CD4-positive, alpha-beta memory T cell (primary cell): ENCODE measurements at regions not wholly inside any gene's neighbourhood (a gene's known extent, or its start where the extent isn't known, plus 50 kb on each side); places are given as distances from the start of the nearest gene placed in this dataset.

Experiments
- CTCF ChIA-PET: fragments of 350-600 bp; sonication (Branson Sonifier 250); formaldehyde crosslinking; loops from one replicate; lab custom pipeline; 2021; ENCODE audit warnings: inconsistent platforms; ENCODE audit not compliant: partially characterized antibody; lab: Charles Lee
- POLR2A ChIA-PET: fragments of 350-600 bp; sonication (Branson Sonifier 250); formaldehyde crosslinking; loops from one replicate; lab custom pipeline; 2021; ENCODE audit not compliant: partially characterized antibody; lab: Charles Lee
- DNase-seq, 5 donors: peaks; one replicate each; pipeline versions ENCODE4 v3.0.0 to v3.0.0-alpha.2; 2020 to 2022; ENCODE audit warnings: mixed read lengths in 1 of 5
- H3K27ac ChIP-seq: one replicate; pipeline ENCODE4 v1.7.0; 2013; ENCODE audit warnings: low read depth, low read length
- H3K27me3 ChIP-seq: 2 replicates; pipeline ENCODE4 v1.7.0; 2013; ENCODE audit warnings: mild to moderate bottlenecking, low read length, moderate library complexity; ENCODE audit not compliant: insufficient read depth
- H3K36me3 ChIP-seq: 2 replicates; pipeline ENCODE4 v1.7.0; 2013; ENCODE audit warnings: mild to moderate bottlenecking, low read length, moderate library complexity; ENCODE audit not compliant: insufficient read depth
- H3K4me1 ChIP-seq: 2 replicates; pipeline ENCODE4 v1.7.0; 2013; ENCODE audit warnings: mild to moderate bottlenecking, low read length, moderate library complexity; ENCODE audit not compliant: insufficient read depth
- H3K4me3 ChIP-seq, 2 donors: one replicate each; pipeline ENCODE4 v1.7.0; 2013; ENCODE audit warnings: low read length in 2 of 2, mild to moderate bottlenecking in 1 of 2
- H3K9me3 ChIP-seq, 2 donors: one replicate each; pipeline ENCODE4 v1.7.0; 2013; ENCODE audit warnings: low read length in 2 of 2, control low read depth in 1 of 2; ENCODE audit not compliant: control insufficient read depth in 1 of 2
- H3K27ac Mint-ChIP-seq, 7 donors: one replicate each; pipeline ENCODE4 v1.8.0; 2020 to 2021; ENCODE audit warnings: mixed read lengths in 7 of 7, mild to moderate bottlenecking in 6 of 7, inconsistent platforms in 3 of 7, moderate library complexity in 3 of 7
- H3K27me3 Mint-ChIP-seq, 2 donors: one replicate each; pipeline ENCODE4 v1.8.0; 2020 to 2021; ENCODE audit warnings: mixed read lengths in 2 of 2
- H3K36me3 Mint-ChIP-seq, 2 donors: one replicate each; pipeline ENCODE4 v1.8.0; 2020 to 2021; ENCODE audit warnings: mixed read lengths in 2 of 2, inconsistent platforms in 1 of 2, mild to moderate bottlenecking in 1 of 2
- H3K4me1 Mint-ChIP-seq, 4 donors: one replicate each; pipeline ENCODE4 v1.8.0; 2020 to 2021; ENCODE audit warnings: mixed read lengths in 4 of 4, mild to moderate bottlenecking in 1 of 4
- H3K4me3 Mint-ChIP-seq, 8 donors: one replicate each; pipeline ENCODE4 v1.8.0; 2020 to 2021; ENCODE audit warnings: mixed read lengths in 8 of 8, mild to moderate bottlenecking in 7 of 8, moderate library complexity in 6 of 8, inconsistent platforms in 3 of 8
- H3K9me3 Mint-ChIP-seq, 8 donors: one replicate each; pipeline ENCODE4 v1.8.0; 2020 to 2021; ENCODE audit warnings: mixed read lengths in 8 of 8, mild to moderate bottlenecking in 5 of 8, inconsistent platforms in 3 of 8, moderate library complexity in 1 of 8
- intact Hi-C: fragments of 100-400 bp; cut with micrococcal nuclease; formaldehyde crosslinking; loops from one replicate; pipeline ENCODE4 v1.15.1; 2023

DNA sequence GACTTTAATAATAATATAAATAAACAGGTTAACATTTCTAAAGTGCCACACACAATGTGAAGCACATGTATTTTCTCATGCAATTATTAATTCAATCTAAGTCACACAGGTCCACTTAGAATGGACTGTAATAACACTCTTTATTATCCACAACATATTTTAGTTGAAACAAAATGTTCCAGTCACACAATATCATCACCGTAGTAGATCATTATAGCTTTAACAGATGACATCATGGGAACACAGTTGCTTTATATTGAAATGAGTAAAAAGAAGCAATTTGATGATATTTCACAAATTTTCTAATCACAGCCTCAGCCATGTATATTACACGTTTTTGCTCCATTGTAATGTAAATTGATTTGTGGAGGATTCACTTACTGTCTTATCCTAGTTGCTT lies 266.3 kb downstream of the MEIS1 start:
- Histone ChIP-seq H3K27ac (no peak overlapping the region), H3K27me3 (no peaks in the 10 kb centered on the region), H3K4me1 (no peaks in the 10 kb centered on the region), H3K4me3 (no peak overlapping the region), H3K9me3 (no peaks in the 10 kb centered on the region), H3K36me3 (no peaks in the 10 kb centered on the region)
- ChIA-PET CTCF (no interaction called here), POLR2A (no interaction called here)
- Mint-ChIP-seq H3K4me1 (no peaks in the 10 kb centered on the region), H3K27ac (no peak overlapping the region), H3K4me3 (no peak overlapping the region), H3K27me3 (no peaks in the 10 kb centered on the region), H3K9me3 (peaks cover 0 to 4% (median 0%) of the 10 kb centered on the region in 8 donors), H3K36me3 (no peaks in the 10 kb centered on the region)
- no peak for DNase-seq
- intact Hi-C loops, result no loop called here

DNA sequence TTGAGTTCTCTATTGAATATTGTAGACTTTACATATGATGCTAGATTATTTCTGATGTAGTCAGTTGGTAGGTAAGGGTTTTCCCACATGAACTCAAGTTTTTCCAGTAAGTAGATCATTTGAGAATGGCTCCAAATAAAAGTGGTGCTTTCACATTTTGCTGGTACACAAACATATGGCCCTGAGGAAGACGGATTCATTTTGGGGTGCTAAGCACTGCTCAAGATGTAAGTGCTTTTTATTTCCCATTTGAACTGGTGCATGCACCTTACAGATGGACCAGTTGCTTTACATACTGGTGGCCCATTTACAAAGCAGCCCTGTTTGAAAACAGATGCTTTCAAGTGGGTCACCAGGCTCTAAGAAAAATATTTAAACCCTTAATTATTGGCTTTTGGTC lies 266.7 kb downstream of the MEIS1 start:
- no peak overlapping the region for H3K27ac ChIP-seq
- ChIA-PET POLR2A (no interaction called here), CTCF (no interaction called here)
- Mint-ChIP-seq H3K36me3 (no peaks in the 10 kb centered on the region), H3K4me1 (no peaks in the 10 kb centered on the region), H3K4me3 (no peak overlapping the region), H3K9me3 (peaks cover 0 to 4% (median 0%) of the 10 kb centered on the region in 8 donors), H3K27me3 (no peaks in the 10 kb centered on the region), H3K27ac (no peak overlapping the region)
- DNase-seq, result no peak
- H3K9me3 ChIP-seq, result no peaks in the 10 kb centered on the region
- intact Hi-C loops, result no loop called here
- no peak overlapping the region for H3K4me3 ChIP-seq
- no peaks in the 10 kb centered on the region for H3K36me3 ChIP-seq
- no peaks in the 10 kb centered on the region for H3K27me3 ChIP-seq
- H3K4me1 ChIP-seq, result no peaks in the 10 kb centered on the region

DNA sequence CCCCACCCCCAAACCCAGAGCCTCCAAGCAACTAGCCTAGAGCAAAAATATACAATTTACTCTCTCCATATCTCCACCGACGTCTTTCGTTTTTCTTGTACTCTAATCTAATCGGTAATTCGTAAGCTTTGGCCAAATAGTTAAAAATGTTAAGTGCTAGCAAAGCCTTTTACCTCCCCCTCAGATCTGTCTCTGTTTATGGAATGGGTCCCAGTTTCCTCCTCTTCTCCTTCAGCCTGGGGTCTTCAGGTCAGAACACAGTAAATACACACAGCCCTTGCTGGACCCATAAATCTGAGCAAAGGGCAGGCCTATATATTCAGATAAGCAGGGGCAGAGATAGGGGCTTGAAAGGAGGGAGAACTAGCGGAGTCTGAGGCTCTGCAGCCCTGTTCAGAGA lies 267.4 kb downstream of the MEIS1 start:
- Mint-ChIP-seq H3K27me3 (no peaks in the 10 kb centered on the region), H3K27ac (no peak overlapping the region), H3K36me3 (no peaks in the 10 kb centered on the region), H3K4me3 (no peak overlapping the region), H3K4me1 (no peaks in the 10 kb centered on the region), H3K9me3 (peaks cover 0 to 4% (median 0%) of the 10 kb centered on the region in 8 donors)
- Histone ChIP-seq H3K27ac (no peak overlapping the region), H3K27me3 (no peaks in the 10 kb centered on the region), H3K9me3 (no peaks in the 10 kb centered on the region), H3K4me3 (no peak overlapping the region), H3K36me3 (no peaks in the 10 kb centered on the region), H3K4me1 (no peaks in the 10 kb centered on the region)
- DNase-seq, result no peak
- CTCF ChIA-PET, result no interaction called here
- intact Hi-C loops, result no loop called here
- POLR2A ChIA-PET, result no interaction called here

DNA sequence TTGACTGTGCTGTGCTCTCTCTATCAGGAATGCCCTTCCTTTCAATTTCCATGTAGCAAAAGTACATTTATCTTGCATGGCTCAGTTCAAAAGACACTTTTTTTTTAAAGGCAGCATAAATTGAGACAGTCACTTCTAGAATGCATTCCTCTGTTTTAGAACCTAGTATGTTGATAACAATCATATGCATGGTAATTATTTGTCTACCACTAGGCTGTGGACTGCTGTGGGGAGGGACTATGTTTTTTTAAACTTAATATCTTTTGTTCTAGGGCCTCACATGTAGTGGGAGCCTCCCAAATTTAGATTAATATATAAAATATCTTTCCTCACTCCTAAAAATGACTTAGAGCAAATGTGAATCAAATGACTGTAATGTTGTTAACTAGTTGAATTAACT lies 269.9 kb downstream of the MEIS1 start:
- ChIA-PET POLR2A (no interaction called here), CTCF (no interaction called here)
- Histone ChIP-seq H3K4me1 (no peaks in the 10 kb centered on the region), H3K4me3 (no peak overlapping the region), H3K27ac (no peak overlapping the region), H3K27me3 (no peaks in the 10 kb centered on the region), H3K36me3 (no peaks in the 10 kb centered on the region), H3K9me3 (no peaks in the 10 kb centered on the region)
- DNase-seq, result no peak
- no peak overlapping the region for H3K4me3 Mint-ChIP-seq
- H3K36me3 Mint-ChIP-seq, result no peaks in the 10 kb centered on the region
- intact Hi-C loops, result no loop called here
- H3K27me3 Mint-ChIP-seq, result no peaks in the 10 kb centered on the region
- no peaks in the 10 kb centered on the region for H3K4me1 Mint-ChIP-seq
- no peak overlapping the region for H3K27ac Mint-ChIP-seq
- H3K9me3 Mint-ChIP-seq, result peaks cover 0 to 4% (median 0%) of the 10 kb centered on the region in 8 donors

DNA sequence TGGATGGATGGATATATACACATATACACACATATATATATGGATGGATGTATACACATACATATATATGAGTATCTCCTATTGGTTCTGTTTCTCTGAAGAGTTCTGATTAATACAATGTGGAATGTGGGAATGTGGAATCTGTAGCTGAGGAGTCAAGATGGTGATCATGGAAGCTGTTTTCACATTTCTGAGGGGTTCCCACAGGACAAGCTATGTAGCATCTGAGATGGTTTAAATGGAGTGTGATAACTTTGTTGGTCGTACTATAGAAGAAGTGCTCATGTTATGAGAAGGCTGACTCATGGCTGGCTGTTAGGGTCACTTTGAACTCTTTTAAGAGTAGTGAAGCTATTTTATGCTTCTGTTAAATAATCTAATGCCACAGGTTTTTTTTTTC lies 279.7 kb downstream of the MEIS1 start:
- Histone ChIP-seq H3K36me3 (no peaks in the 10 kb centered on the region), H3K27me3 (no peaks in the 10 kb centered on the region), H3K4me3 (no peak overlapping the region), H3K9me3 (no peaks in the 10 kb centered on the region), H3K27ac (no peak overlapping the region), H3K4me1 (no peaks in the 10 kb centered on the region)
- DNase-seq, result no peak
- H3K4me1 Mint-ChIP-seq, result no peaks in the 10 kb centered on the region
- H3K9me3 Mint-ChIP-seq, result peaks cover 0 to 4% (median under 1%) of the 10 kb centered on the region in 8 donors
- ChIA-PET POLR2A (no interaction called here), CTCF (no interaction called here)
- H3K27ac Mint-ChIP-seq, result peak overlapping the region in 1 of 7 donors; percentile 16
- H3K4me3 Mint-ChIP-seq, result no peak overlapping the region
- intact Hi-C loops, result no loop called here
- H3K27me3 Mint-ChIP-seq, result no peaks in the 10 kb centered on the region
- H3K36me3 Mint-ChIP-seq, result no peaks in the 10 kb centered on the region

DNA sequence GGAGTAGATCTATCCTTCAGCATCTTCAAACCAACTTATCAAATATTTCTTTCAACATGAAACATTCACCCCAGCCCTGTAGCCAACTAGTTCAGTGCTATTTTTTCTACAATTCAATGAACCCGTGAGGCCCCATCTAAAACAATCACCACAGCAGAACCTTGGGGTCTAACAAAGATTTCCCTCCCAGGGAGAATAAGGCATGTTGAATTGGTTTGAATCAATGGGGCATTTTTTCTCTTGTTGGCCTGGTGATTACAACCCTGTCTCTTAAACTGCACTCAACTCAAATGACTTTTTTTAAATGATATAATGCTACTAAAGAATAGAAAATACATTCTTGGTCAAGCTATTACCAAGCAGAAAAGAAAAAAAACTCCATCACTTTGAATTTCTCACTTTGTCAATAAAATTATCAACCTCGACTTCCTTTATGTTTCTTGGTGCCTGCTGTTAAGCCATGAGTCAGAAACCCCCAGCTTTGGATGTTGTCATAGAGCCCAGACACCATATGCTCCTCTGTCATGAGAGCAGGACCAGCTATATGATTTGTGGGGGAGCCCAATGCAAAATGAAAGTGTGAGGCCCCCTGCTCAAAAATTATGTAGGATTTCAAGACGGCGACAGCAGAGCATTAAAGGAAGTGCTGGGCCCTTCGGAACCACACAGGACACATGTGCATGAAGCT lies 282.4 kb downstream of the MEIS1 start:
- H3K36me3 ChIP-seq, result no peaks in the 10 kb centered on the region
- H3K27ac ChIP-seq, result no peak overlapping the region
- CTCF ChIA-PET, result no interaction called here
- peaks cover 0 to 7% (median 2%) of the 10 kb centered on the region in 8 donors for H3K9me3 Mint-ChIP-seq
- no peak overlapping the region for H3K27ac Mint-ChIP-seq
- H3K4me1 ChIP-seq, result no peaks in the 10 kb centered on the region
- no peaks in the 10 kb centered on the region for H3K4me1 Mint-ChIP-seq
- DNase-seq, result no peak
- intact Hi-C loops, result no loop called here
- H3K27me3 ChIP-seq, result no peaks in the 10 kb centered on the region
- no peaks in the 10 kb centered on the region for H3K27me3 Mint-ChIP-seq
- no peak overlapping the region for H3K4me3 Mint-ChIP-seq
- no peaks in the 10 kb centered on the region for H3K9me3 ChIP-seq
- H3K36me3 Mint-ChIP-seq, result no peaks in the 10 kb centered on the region
- POLR2A ChIA-PET, result no interaction called here
- H3K4me3 ChIP-seq, result no peak overlapping the region

DNA sequence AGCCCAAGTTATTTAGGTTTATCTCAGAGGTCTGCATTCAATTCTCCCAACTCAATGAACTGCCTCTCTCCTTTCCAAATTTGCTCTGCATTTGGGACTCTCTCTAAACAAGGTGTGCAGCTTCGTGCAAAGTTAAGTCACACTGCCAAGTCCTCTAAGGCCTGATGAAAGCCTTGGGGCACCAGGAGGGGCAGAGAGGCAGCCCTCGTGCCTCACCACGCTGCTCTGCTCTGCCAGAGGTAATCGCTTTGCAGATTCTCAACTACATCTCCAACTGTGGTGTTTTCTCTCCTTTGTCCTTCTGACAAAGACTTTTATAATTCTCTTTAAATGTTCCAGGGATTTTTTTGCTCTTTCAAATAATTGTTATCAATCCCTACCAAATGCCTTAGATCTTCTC lies 283.0 kb downstream of the MEIS1 start:
- CTCF ChIA-PET, result no interaction called here
- intact Hi-C loops, result no loop called here

More for the DNA sequence above, 283.0 kb downstream of the MEIS1 start:
- Mint-ChIP-seq H3K27ac (no peak overlapping the region), H3K27me3 (no peaks in the 10 kb centered on the region), H3K36me3 (no peaks in the 10 kb centered on the region), H3K9me3 (peaks cover 0 to 9% (median 5%) of the 10 kb centered on the region in 8 donors), H3K4me1 (no peaks in the 10 kb centered on the region), H3K4me3 (no peak overlapping the region)
- H3K4me3 ChIP-seq, result no peak overlapping the region
- H3K4me1 ChIP-seq, result no peaks in the 10 kb centered on the region
- no peak for DNase-seq
- H3K27me3 ChIP-seq, result no peaks in the 10 kb centered on the region
- no peaks in the 10 kb centered on the region for H3K36me3 ChIP-seq
- no peaks in the 10 kb centered on the region for H3K9me3 ChIP-seq
- POLR2A ChIA-PET, result no interaction called here
- H3K27ac ChIP-seq, result no peak overlapping the region
